A549 (cell line): ENCODE measurements at regions not wholly inside any gene's neighbourhood (a gene's known extent, or its start where the extent isn't known, plus 50 kb on each side); places are given as distances from the start of the nearest gene placed in this dataset.

Experiments
- ATAC-seq, 2 experiments: fragments of 200-7000 bp in 1 of 2; fragments of >200 bp in 1 of 2; cut with Nextera tagmentation in 1 of 2; cut with Tn5 transposase in 1 of 2; 3 replicates each; pipeline versions ENCODE4 v1.8.0 to v1.9.1; 2018 to 2020; ENCODE audit warnings: mild to moderate bottlenecking in 1 of 2, moderate library complexity in 1 of 2
- CTCF ChIA-PET: fragments of 300-600 bp; sonication (Branson Sonifier 250); formaldehyde crosslinking; extraction: SDS; loops from one replicate; lab custom pipeline; 2021; ENCODE audit warnings: antibody characterized with exemption, inconsistent platforms; lab: Yijun Ruan, JAX
- POLR2A ChIA-PET: fragments of 350-600 bp; formaldehyde crosslinking; extraction: SDS; loops from one replicate; lab custom pipeline; 2021; ENCODE audit warnings: antibody characterized with exemption, inconsistent platforms; lab: Yijun Ruan, JAX
- DNase-seq, 2 experiments: peaks; one replicate each; pipeline versions ENCODE4 v3.0.0 to v3.0.0-alpha.2; 2011 to 2016; ENCODE audit warnings: low read depth in 1 of 2, low spot score in 1 of 2
- FAIRE-seq: peaks from 2 replicates; lab custom pipeline; 2011; peaks lifted over from hg19 to GRCh38; lab: Jason Lieb, UNC
- H3K27ac ChIP-seq, 2 experiments: fragments of >200 bp; sonication (Bioruptor Twin); formaldehyde crosslinking; 3 replicates each; pipeline ENCODE4 v1.5.1; 2016 to 2017
- H3K4me1 ChIP-seq: fragments of >200 bp; sonication (Bioruptor Twin); formaldehyde crosslinking; 3 replicates; pipeline ENCODE4 v1.6.1; 2016
- H3K4me2 ChIP-seq: fragments of >200 bp; sonication (Bioruptor Twin); formaldehyde crosslinking; 3 replicates; pipeline ENCODE4 v1.6.1; 2016
- H3K4me3 ChIP-seq: fragments of >200 bp; sonication (Bioruptor Twin); formaldehyde crosslinking; 3 replicates; pipeline ENCODE4 v1.5.1; 2016
- H3K9me3 ChIP-seq: fragments of >200 bp; sonication (Bioruptor Twin); formaldehyde crosslinking; 3 replicates; pipeline ENCODE4 v1.6.1; 2016
- CBX2 ChIP-seq: fragments of 200-600 bp; sonication (generic); IDR thresholded peaks from 2 replicates; pipeline ENCODE4 v1.6.1; 2016; ENCODE audit warnings: low read depth, mild to moderate bottlenecking, borderline replicate concordance
- CEBPB ChIP-seq, 2 experiments: fragments of >200 bp in 1 of 2; sonication (Bioruptor Twin) in 1 of 2; formaldehyde crosslinking in 1 of 2; IDR thresholded peaks; 2 replicates each; pipeline ENCODE4 v1.6.1; 2012 to 2016
- CHD2 ChIP-seq: fragments of 150-350 bp; IDR thresholded peaks from 2 replicates; pipeline ENCODE4 v1.6.1; 2014; ENCODE audit warnings: low read length; ENCODE audit not compliant: partially characterized antibody
- CHD4 ChIP-seq: fragments of 200-600 bp; sonication (generic); IDR thresholded peaks from 2 replicates; pipeline ENCODE4 v1.6.1; 2016; ENCODE audit warnings: antibody characterized with exemption, mild to moderate bottlenecking, borderline replicate concordance
- CTCF ChIP-seq: fragments of >200 bp; sonication (Bioruptor Twin); formaldehyde crosslinking; IDR thresholded peaks from 3 replicates; pipeline ENCODE4 v1.5.1; 2016
- EHF ChIP-seq: fragments of 250-450 bp; sonication (Bioruptor Pico); IDR thresholded peaks from 2 replicates; pipeline ENCODE4 v1.5.0; 2020; ENCODE audit warnings: mild to moderate bottlenecking
- EHMT2 ChIP-seq: fragments of 200-600 bp; sonication (generic); IDR thresholded peaks from 2 replicates; pipeline ENCODE4 v1.6.1; 2016; ENCODE audit warnings: antibody characterized with exemption, low read depth, mild to moderate bottlenecking, moderate library complexity
- ELK1 ChIP-seq: fragments of 150-350 bp; IDR thresholded peaks from 2 replicates; pipeline ENCODE4 v1.6.1; 2014; ENCODE audit warnings: low read depth, mild to moderate bottlenecking, low read length
- ESRRA ChIP-seq: fragments of 150-350 bp; IDR thresholded peaks from 2 replicates; pipeline ENCODE4 v1.6.1; 2014; ENCODE audit warnings: mild to moderate bottlenecking, low read length, borderline replicate concordance
- FOSB ChIP-seq: fragments of 250-450 bp; sonication (Bioruptor Pico); IDR thresholded peaks from 2 replicates; pipeline ENCODE4 v1.5.0; 2020; ENCODE audit warnings: mild to moderate bottlenecking, moderate library complexity
- FOXS1 ChIP-seq: fragments of 250-450 bp; sonication (Bioruptor Pico); IDR thresholded peaks from 2 replicates; pipeline ENCODE4 v1.5.0; 2020; ENCODE audit warnings: mild to moderate bottlenecking, moderate library complexity
- HES2 ChIP-seq: fragments of >200 bp; sonication (Bioruptor Twin); formaldehyde crosslinking; IDR thresholded peaks from 2 replicates; pipeline ENCODE4 v1.6.1; 2016
- HEYL ChIP-seq: fragments of 250-450 bp; sonication (Bioruptor Pico); IDR thresholded peaks from 2 replicates; pipeline ENCODE4 v1.8.0; 2021; ENCODE audit warnings: mild to moderate bottlenecking, moderate library complexity
- HOXB5 ChIP-seq: fragments of 250-450 bp; sonication (Bioruptor Pico); IDR thresholded peaks from 2 replicates; pipeline ENCODE4 v1.5.0; 2020; ENCODE audit warnings: mild to moderate bottlenecking, moderate library complexity
- JUN ChIP-seq, 2 experiments: fragments of >200 bp; sonication (Bioruptor Twin); formaldehyde crosslinking; IDR thresholded peaks; 2 replicates in 1 of 2; 3 replicates in 1 of 2; pipeline ENCODE4 v1.6.1; 2016 to 2017
- KDM5A ChIP-seq: fragments of 200-600 bp; sonication (generic); IDR thresholded peaks from 2 replicates; pipeline ENCODE4 v1.6.1; 2016; ENCODE audit warnings: antibody characterized with exemption, mild to moderate bottlenecking
- MAFK ChIP-seq: fragments of 450-650 bp; IDR thresholded peaks from 2 replicates; pipeline ENCODE4 v1.6.1; 2014; ENCODE audit not compliant: partially characterized antibody
- MAX ChIP-seq: IDR thresholded peaks from 2 replicates; pipeline ENCODE4 v1.6.1; 2012
- NFE2L2 ChIP-seq: fragments of 150-350 bp; conservative IDR thresholded peaks from 2 replicates; pipeline ENCODE4 v1.6.1; 2014; ENCODE audit warnings: low read length
- NPAS2 ChIP-seq: fragments of 250-450 bp; sonication (Bioruptor Pico); IDR thresholded peaks from 2 replicates; pipeline ENCODE4 v1.8.0; 2022; ENCODE audit warnings: mild to moderate bottlenecking, moderate library complexity, borderline replicate concordance
- PBX3 ChIP-seq: IDR thresholded peaks from 2 replicates; pipeline ENCODE4 v1.6.1; 2012
- RAD21 ChIP-seq, 2 experiments: fragments of >200 bp in 1 of 2; sonication (Bioruptor Twin) in 1 of 2; formaldehyde crosslinking in 1 of 2; IDR thresholded peaks in 1 of 2; conservative IDR thresholded peaks in 1 of 2; 2 replicates in 1 of 2; 3 replicates in 1 of 2; pipeline ENCODE4 v1.6.1; 2012 to 2018; ENCODE audit warnings: inconsistent platforms in 1 of 2
- RFX5 ChIP-seq: fragments of 450-650 bp; IDR thresholded peaks from 2 replicates; pipeline ENCODE4 v1.7.1; 2014; ENCODE audit warnings: antibody characterized with exemption, mild to moderate bottlenecking, moderate library complexity
- TFCP2L1 ChIP-seq: fragments of 250-450 bp; sonication (Bioruptor Pico); IDR thresholded peaks from 2 replicates; pipeline ENCODE4 v1.5.0; 2021; ENCODE audit warnings: mild to moderate bottlenecking
- TP53 ChIP-seq: fragments of 250-450 bp; sonication (Bioruptor Pico); IDR thresholded peaks from 2 replicates; pipeline ENCODE4 v1.5.0; 2021; ENCODE audit warnings: mild to moderate bottlenecking, moderate library complexity
- ZC3H11A ChIP-seq: fragments of 450-650 bp; IDR thresholded peaks from 2 replicates; pipeline ENCODE4 v1.6.1; 2014; ENCODE audit warnings: antibody characterized with exemption, mild to moderate bottlenecking
- ZFP36 ChIP-seq: fragments of 450-650 bp; IDR thresholded peaks from 2 replicates; pipeline ENCODE4 v1.6.1; 2014; ENCODE audit warnings: borderline replicate concordance; ENCODE audit not compliant: partially characterized antibody
- ZNF302 ChIP-seq: fragments of 250-450 bp; sonication (Bioruptor Pico); IDR thresholded peaks from 2 replicates; pipeline ENCODE4 v1.9.0; 2021; ENCODE audit warnings: inconsistent platforms, mild to moderate bottlenecking, moderate library complexity
- ZSCAN20 ChIP-seq: fragments of 250-450 bp; sonication (Bioruptor Pico); IDR thresholded peaks from 2 replicates; pipeline ENCODE4 v1.8.0; 2022; ENCODE audit warnings: mild to moderate bottlenecking, moderate library complexity
- WGBS: methylation state at CpG from one replicate; pipeline ENCODE4 v1.1.6; 2017; ENCODE audit errors: missing lambda C conversion rate; 5-methylcytosine and 5-hydroxymethylcytosine counted together

GRCh38 chr9:129487658-129488483 is 133.0 kb downstream of the C9orf50 start (continued):
- TF ChIP-seq CTCF (no peak), CHD4 (no peak)

GRCh38 chr9:129486756-129487657 is 133.9 kb downstream of the C9orf50 start:
- no peak for FAIRE-seq
- ChIA-PET CTCF (interaction anchor here (0.9 to 9.3 kb wide), 6 partner anchors 21 to 350 kb away, joined by 3 to 53 read pairs (median 4); no protein-coding TSS in a partner anchor), POLR2A (interaction anchor here (1.1 kb wide), 1 partner anchor 9 kb away, joined by 3 read pairs; no protein-coding TSS in a partner anchor)
- Histone ChIP-seq H3K27ac (peak overlapping the region; percentile 99 to 100), H3K4me1 (peaks cover 90% of the 10 kb centered on the region), H3K9me3 (no peaks in the 10 kb centered on the region), H3K4me3 (no peak overlapping the region), H3K4me2 (peak overlapping the region; percentile 75)
- ATAC-seq: peak in 1 of 2 experiments; percentile 3; a peak in 3 of 6 replicates
- peak in 1 of 2 experiments; percentile 82 for DNase-seq
- 20% methylated on average over 13 of the region's 13 CpGs for WGBS
- TF ChIP-seq ZC3H11A (no peak), CHD4 (no peak), ZSCAN20 (CRISPR knock-in tag) (peak; percentile 82; the same call in 1 of the 2 replicates), ZFP36 (no peak), CTCF (no peak), FOXS1 (CRISPR knock-in tag) (no peak), HES2 (no peak), TFCP2L1 (CRISPR knock-in tag) (no peak), ELK1 (no peak), CEBPB (IDR thresholded peaks at IDR 0.05) (no peak), PBX3 (no peak), FOSB (CRISPR knock-in tag) (no peak), RFX5 (no peak), HOXB5 (CRISPR knock-in tag) (no peak; the same call in 1 of the 2 replicates), MAFK (no peak), KDM5A (no peak), JUN (IDR thresholded peaks at IDR 0.05) (peak in 1 of 2 experiments; percentile 31; a peak in 2 of 5 replicates), NFE2L2 (no peak), EHMT2 (no peak), MAX (peak; percentile 41), ZNF302 (CRISPR knock-in tag) (no peak; the same call in 1 of the 2 replicates), NPAS2 (CRISPR knock-in tag) (no peak), EHF (CRISPR knock-in tag) (no peak), CBX2 (no peak), HEYL (CRISPR knock-in tag) (0 out of 2 replicates have a peak, but pooled peaks have one; percentile 21), TP53 (no peak), RAD21 (conservative IDR thresholded peaks at IDR 0.05 in 1 of 2, IDR thresholded peaks at IDR 0.05 in 1 of 2) (peak in 1 of 2 experiments; percentile 23; a peak in 1 of 5 replicates), ESRRA (no peak), CHD2 (no peak)
